HG03460 (cell line): ENCODE measurements at regions not wholly inside any gene's neighbourhood (a gene's known extent, or its start where the extent isn't known, plus 50 kb on each side); places are given as distances from the start of the nearest gene placed in this dataset.

Experiments
- ATAC-seq: cut with Tn5 transposase; IDR thresholded peaks from one replicate; pipeline ENCODE4 v1.9.1; 2021; ENCODE audit not compliant: unreplicated experiment

DNA sequence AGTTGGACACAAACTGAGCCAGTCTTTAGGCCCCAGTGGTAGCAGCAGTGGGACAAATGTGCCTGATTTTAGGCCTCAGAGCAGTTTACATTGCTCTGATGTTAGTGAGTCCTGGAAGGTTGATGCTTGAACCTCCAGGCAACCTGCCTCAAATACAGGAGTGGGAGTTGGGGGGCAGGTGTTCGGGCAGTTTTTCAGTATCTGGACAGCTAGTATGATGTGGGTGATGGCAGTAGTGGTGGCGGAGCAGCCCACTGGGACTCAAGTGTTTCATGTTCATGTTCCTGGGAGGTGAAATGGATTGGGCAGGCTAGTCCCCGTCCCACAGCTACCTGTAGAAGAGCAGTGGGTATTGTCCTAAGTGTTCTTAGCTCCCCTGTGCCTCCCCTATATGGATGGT lies 857.8 kb downstream of the JRKL start:
- no peak for ATAC-seq

- ATAC-seq: no peak
These were observed 865.0 kb downstream of the JRKL start for GRCh38 chr11:97254790-97255189.

DNA sequence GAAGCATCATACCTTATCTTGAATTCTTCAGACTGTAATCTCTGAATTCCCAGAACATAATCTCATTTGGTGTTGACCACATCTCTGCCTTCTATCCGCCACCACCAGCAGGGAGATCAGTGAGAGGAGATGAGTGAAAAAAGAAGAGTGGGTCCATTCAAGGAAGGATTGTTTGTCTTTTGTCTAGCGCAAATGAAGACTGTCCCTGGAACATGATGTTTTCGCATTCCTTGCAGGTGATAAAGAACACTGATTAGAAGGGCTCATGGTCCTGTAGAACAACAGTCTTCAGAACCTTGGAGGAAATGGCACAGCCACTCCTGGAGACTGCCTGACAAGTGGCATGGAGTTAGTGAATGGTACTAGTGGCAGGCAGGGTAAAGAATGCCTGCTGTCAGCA lies 869.6 kb downstream of the JRKL start:
- ATAC-seq: no peak

DNA sequence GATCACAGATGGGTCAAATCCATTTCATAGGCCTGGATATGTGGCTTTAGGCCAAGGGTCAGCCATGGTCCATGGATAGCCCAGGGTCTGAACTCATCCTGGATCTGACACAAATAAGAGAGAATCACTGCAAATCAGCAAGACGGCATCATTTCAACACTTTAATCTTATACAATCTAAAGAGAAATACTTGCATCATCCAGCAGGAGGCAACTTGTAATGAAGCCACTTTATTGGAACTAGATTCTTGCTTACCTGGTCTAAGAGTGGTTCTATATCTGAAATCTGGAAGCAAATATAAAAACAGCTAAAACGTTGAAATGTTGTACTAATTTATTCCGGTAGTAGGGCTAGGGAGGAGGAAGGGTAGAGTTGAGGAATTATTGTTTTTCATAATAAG lies 870.1 kb downstream of the JRKL start:
- ATAC-seq: no peak

DNA sequence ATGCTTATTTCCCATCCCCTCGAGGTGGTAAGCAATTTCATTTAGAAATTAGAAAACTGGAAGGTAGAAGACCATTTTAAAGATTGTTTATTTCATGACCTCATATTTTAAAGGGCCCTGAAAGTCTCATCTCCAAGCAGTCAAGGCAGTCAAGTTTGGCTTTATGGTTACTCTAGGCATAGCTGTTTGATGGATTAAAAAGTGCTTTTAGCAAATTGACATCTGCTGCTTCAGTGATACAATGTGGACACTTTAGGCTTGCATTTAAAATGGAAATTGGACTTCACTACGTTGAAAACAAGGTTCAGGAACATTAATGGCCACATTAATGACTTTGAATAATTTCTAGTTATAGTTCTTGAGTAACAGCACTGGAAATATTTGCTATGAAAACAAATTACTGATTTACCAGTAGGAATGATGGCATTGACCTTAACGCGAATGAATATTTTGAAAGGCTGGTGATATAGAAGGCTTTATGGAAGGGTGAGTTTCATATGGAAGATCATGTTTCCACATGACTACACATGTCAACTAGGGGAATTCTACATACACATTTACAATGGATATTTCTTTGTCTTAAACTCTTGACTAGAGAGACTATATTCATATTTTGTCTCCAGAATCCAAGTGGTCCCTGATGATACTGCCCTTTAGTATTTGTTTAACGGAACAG lies 873.5 kb downstream of the JRKL start:
- no peak for ATAC-seq

- no peak for ATAC-seq
These were observed 879.7 kb downstream of the JRKL start for GRCh38 chr11:97269527-97269926.

- no peak for ATAC-seq
These were observed 889.5 kb downstream of the JRKL start for GRCh38 chr11:97279341-97279740.

DNA sequence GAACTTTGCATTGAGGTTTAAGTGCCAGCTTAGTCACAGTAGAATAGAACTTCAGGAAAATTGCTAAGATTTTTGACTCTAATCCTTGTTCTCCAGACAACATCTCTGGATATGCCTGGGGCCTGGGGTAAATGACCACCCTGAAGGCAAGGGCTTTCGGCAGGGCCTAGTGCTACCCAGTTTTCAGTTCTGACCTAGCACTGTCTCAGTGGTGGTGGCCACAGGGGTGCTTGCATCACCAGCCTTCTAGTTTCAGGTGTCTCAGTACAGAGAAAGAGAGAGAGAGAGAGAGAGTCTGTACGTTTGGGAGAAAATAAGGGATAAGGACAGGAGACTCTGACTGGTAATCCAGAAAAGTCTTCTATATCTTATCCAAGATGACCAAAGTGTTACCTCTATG lies 890.5 kb downstream of the JRKL start:
- ATAC-seq: no peak

DNA sequence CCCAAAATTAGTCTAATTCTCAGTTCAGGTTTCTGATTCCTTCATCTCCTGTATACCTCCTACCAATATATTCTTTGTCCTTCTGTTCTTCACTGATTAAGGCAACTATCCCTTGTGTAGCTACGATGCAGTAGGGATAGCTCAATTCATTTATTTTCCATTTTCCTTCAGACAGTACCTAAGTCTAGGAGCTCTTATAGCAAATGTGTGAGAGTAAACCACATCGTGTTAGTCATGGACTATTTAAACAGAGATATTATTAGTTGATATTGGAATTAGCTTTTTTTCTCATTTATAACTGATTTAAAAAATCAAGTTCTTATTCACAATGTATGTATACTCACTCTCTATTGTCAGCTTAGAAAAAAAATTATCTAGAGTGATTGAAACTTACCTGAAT lies 900.0 kb downstream of the JRKL start:
- ATAC-seq: no peak

- ATAC-seq: no peak
These were observed 900.7 kb downstream of the JRKL start for GRCh38 chr11:97290464-97291041.

GRCh38 chr11:97296301-97296700 lies 906.5 kb downstream of the JRKL start:
- ATAC-seq: no peak

- no peak for ATAC-seq
These were observed 919.5 kb downstream of the JRKL start for GRCh38 chr11:97309291-97309690.

DNA sequence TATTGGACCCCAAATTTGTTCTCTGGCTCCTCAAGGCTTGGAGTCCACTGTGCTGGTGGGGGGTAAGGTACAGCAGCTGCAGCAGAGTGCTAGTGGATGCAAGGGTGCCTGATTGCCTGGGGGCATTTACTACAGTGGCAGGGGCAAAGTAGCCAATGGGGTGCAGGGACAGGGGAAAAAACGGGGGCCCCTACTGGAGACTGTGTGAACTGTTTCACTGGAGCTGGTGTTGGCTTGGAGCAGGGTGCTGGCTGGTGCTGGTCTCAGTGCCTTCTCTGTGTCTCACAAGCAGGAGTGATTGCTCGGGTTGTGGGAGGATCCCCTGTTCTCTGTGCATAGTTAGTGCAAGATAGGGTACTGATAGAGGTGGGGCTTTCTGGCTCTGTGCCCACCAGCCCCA lies 935.9 kb downstream of the JRKL start:
- no peak for ATAC-seq

DNA sequence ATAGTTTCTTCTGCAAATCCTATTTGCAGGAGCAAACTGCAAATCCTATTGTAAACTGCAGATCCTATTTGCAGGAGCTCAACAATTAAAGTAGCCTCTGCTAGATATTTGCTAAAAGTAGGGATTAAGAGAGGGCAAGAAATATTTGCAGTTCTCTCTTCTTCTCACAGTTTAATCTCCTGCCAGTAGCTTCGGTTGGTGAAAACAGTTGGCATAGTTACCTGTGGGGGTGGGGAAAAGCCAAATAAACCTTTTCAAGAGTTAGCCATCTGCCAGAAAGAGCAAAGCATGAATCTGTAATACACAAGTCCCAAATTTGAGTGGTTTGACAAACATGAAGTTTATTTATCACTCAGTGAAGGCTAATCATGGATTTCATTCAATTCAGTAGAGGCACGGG lies 942.5 kb downstream of the JRKL start:
- ATAC-seq: no peak

GRCh38 chr11:97336064-97336463 lies 946.3 kb downstream of the JRKL start:
- no peak for ATAC-seq

DNA sequence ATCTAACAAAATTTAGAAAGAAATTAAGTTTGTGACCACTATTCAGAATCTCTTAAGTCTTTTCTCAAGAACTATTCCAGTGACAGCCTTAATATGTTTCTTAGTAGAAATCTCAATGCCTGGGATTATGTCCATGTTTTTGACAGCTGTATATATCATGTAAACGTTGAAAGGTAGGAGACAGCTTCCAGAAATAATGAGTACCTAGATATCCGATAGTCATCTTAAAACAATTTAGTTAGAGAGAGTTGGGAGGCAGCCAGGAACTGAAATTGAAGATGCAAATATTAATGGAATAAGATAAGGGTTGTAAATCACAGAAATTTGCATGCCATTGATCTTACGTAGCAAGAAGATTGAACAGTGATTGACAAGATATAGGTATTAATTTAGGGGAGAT lies 955.2 kb downstream of the JRKL start:
- ATAC-seq: no peak

DNA sequence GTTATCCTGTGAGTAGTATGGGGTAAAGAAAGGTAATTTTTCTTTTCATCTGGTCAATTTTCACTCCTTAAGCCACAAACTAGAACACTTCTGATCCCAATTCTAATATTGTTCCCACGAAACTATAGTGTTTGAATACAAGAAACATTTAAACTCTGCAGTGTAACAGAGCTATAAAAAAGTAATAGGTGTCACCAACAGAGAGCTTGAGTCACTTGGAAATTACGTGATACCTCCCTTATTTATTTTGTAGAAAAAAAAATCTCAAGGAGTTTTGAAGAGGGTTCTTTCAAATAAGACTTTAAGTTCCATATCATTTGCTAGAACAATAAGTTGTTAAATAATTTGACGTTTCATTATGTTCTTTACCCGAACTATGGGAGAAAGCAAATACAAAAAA lies 959.4 kb downstream of the JRKL start:
- no peak for ATAC-seq

GRCh38 chr11:97351939-97352338 lies 962.1 kb downstream of the JRKL start:
- ATAC-seq: no peak

DNA sequence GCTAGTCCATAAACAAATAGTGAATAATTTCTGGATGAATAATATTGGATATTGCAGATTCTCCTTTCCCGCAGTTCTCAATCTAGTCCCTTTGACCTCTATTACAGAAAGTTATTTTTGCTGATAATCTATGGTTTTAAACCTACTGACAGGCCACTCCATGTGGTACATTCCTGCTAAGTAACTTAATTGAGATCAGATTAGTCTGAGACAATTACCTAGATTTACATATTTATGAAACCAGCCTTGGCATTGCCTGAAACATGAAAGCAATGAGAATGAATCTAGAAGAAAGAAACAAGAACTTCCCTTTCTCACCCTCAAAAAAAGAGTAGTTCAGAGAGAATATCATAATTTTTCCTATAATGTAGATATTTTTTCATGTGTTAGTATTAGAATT lies 964.2 kb downstream of the JRKL start:
- no peak for ATAC-seq

GRCh38 chr11:97354576-97354975 lies 964.8 kb downstream of the JRKL start:
- ATAC-seq: no peak

- no peak for ATAC-seq
These were observed 965.4 kb downstream of the JRKL start for GRCh38 chr11:97355230-97355629.

DNA sequence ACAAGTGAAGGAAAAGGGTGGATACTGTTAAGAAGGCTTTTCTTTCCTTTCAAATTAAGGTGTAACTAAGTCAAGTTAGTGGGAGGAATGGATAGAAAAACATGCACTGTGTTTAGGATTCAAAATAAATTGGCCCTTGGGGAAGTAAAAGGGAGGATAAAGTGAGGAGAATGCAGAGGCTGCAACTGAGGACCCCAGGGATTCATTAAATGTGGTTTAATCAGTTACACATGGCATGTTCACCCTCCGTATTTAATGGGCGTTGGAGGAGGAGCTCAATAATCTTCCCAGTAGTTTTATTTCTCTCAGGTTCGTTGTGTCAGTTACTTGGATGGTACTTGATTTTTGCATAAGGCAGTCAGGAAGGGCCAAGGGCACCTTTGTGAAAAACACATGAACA lies 966.3 kb downstream of the JRKL start:
- ATAC-seq: no peak

DNA sequence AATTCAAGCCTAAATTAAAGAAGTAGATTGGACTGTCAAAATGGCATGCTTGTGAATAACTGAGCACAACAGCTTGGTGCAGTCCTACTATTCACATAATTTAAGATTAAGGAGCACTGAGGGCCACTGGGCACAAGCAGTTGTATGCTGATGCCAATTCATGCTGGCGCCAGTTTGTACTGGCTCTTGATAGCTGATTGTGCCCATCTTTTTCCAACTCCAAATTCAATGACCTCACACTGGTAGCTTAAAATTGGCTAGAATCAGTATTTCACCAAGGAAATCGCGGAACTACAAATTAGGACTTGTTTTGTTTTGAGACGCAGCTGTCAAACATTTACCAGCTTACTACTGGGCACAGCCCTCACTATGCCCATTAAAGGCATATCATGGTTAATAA lies 969.2 kb downstream of the JRKL start:
- no peak for ATAC-seq
